Activated CD8-positive, alpha-beta memory T cell treated with anti-CD3 and anti-CD28 coated beads for 36 hours (primary cell): ENCODE measurements at regions not wholly inside any gene's neighbourhood (a gene's known extent, or its start where the extent isn't known, plus 50 kb on each side); places are given as distances from the start of the nearest gene placed in this dataset.

Experiments used
- CTCF ChIA-PET: fragments of 350-600 bp; sonication (Branson Sonifier 250); formaldehyde crosslinking; loops from one replicate; lab custom pipeline; 2021; ENCODE audit warnings: antibody characterized with exemption; lab: Charles Lee
- POLR2A ChIA-PET: fragments of 350-600 bp; sonication (Branson Sonifier 250); formaldehyde crosslinking; loops from one replicate; lab custom pipeline; 2021; ENCODE audit warnings: antibody characterized with exemption; lab: Charles Lee

- CTCF ChIA-PET, result no interaction called here
- POLR2A ChIA-PET, result no interaction called here
These were observed 64.2 kb downstream of the LLPH start for GRCh38 chr12:66066137-66066928.

- CTCF ChIA-PET, result no interaction called here
- POLR2A ChIA-PET, result no interaction called here
These were observed 64.9 kb downstream of the LLPH start for GRCh38 chr12:66065641-66066136.

GRCh38 chr12:66065150-66065549 is 65.4 kb downstream of the LLPH start:
- ChIA-PET POLR2A (no interaction called here), CTCF (no interaction called here)

- ChIA-PET CTCF (no interaction called here), POLR2A (no interaction called here)
These were observed 66.6 kb downstream of the LLPH start for GRCh38 chr12:66063916-66064315.

GRCh38 chr12:66062290-66062625 is 68.3 kb downstream of the LLPH start:
- CTCF ChIA-PET, result no interaction called here

GRCh38 chr12:66061557-66062289 is 68.8 kb downstream of the LLPH start:
- CTCF ChIA-PET, result no interaction called here
- POLR2A ChIA-PET, result no interaction called here

More at GRCh38 chr12:66062290-66062625, 68.3 kb downstream of the LLPH start:
- POLR2A ChIA-PET, result no interaction called here

GRCh38 chr12:66061076-66061475 is 69.5 kb downstream of the LLPH start:
- CTCF ChIA-PET, result no interaction called here
- POLR2A ChIA-PET, result no interaction called here

GRCh38 chr12:66060163-66060907 is 70.2 kb downstream of the LLPH start:
- POLR2A ChIA-PET, result no interaction called here
- CTCF ChIA-PET, result interaction anchor here (0.6 kb wide), 1 partner anchor 251 kb away, joined by 3 read pairs; no protein-coding TSS in a partner anchor

- POLR2A ChIA-PET, result no interaction called here
- CTCF ChIA-PET, result no interaction called here
These were observed 70.9 kb downstream of the LLPH start for GRCh38 chr12:66059666-66060065.

GRCh38 chr12:66058554-66058953 is 72.0 kb downstream of the LLPH start:
- ChIA-PET POLR2A (no interaction called here), CTCF (no interaction called here)

- ChIA-PET CTCF (interaction anchor here (0.7 kb wide), 1 partner anchor 66 kb away, joined by 3 read pairs; no protein-coding TSS in a partner anchor), POLR2A (no interaction called here)
These were observed 74.7 kb downstream of the LLPH start for GRCh38 chr12:66055837-66056319.

GRCh38 chr12:66052988-66053615 is 77.4 kb downstream of the LLPH start:
- ChIA-PET CTCF (no interaction called here), POLR2A (no interaction called here)

- ChIA-PET CTCF (no interaction called here), POLR2A (no interaction called here)
These were observed 79.2 kb downstream of the LLPH start for GRCh38 chr12:66051361-66051760.

GRCh38 chr12:66050610-66051009 is 79.9 kb downstream of the LLPH start:
- POLR2A ChIA-PET, result no interaction called here

GRCh38 chr12:66050283-66050576 is 80.3 kb downstream of the LLPH start:
- POLR2A ChIA-PET, result no interaction called here

More at GRCh38 chr12:66050610-66051009, 79.9 kb downstream of the LLPH start:
- CTCF ChIA-PET, result no interaction called here

GRCh38 chr12:66049538-66050282 is 80.8 kb downstream of the LLPH start:
- POLR2A ChIA-PET, result no interaction called here
- CTCF ChIA-PET, result no interaction called here

More at GRCh38 chr12:66050283-66050576, 80.3 kb downstream of the LLPH start:
- CTCF ChIA-PET, result no interaction called here

- ChIA-PET POLR2A (no interaction called here), CTCF (no interaction called here)
These were observed 81.6 kb downstream of the LLPH start for GRCh38 chr12:66048835-66049537.

GRCh38 chr12:66048218-66048834 is 82.2 kb downstream of the LLPH start:
- ChIA-PET POLR2A (no interaction called here), CTCF (no interaction called here)
